IMR-90 (cell line): ENCODE measurements at regions not wholly inside any gene's neighbourhood (a gene's known extent, or its start where the extent isn't known, plus 50 kb on each side); places are given as distances from the start of the nearest gene placed in this dataset.
"Not testable (repeated sequence)": the region's sequence is repeated elsewhere in the genome, so short reads cannot be mapped to it uniquely, and the experiment has no call there.

ENCODE experiments used
- ATAC-seq: fragments of 200-7000 bp; cut with Tn5 transposase; 2 replicates; pipeline ENCODE4 v1.9.1; 2020; ENCODE audit warnings: low read depth, mild to moderate bottlenecking, moderate library complexity
- BruUV-seq: library from RNA; stranded (reverse); fragments of 400-500 nt; replicated peaks from 2 replicates; lab custom pipeline; 2021; lab: Mats Ljungman, UMichigan
- CTCF ChIA-PET: fragments of 300-600 bp; formaldehyde crosslinking; extraction: SDS; loops from one replicate; lab custom pipeline; 2021; ENCODE audit warnings: antibody characterized with exemption; lab: Yijun Ruan, JAX
- POLR2A ChIA-PET: fragments of 300-600 bp; sonication (Branson Sonifier 250); formaldehyde crosslinking; loops from one replicate; lab custom pipeline; 2022; ENCODE audit warnings: antibody characterized with exemption; ENCODE audit not compliant: unreplicated experiment; lab: Charles Lee
- DNase-seq: peaks from one replicate; pipeline ENCODE4 v3.0.0; 2013
- H2AFZ ChIP-seq: replicated peaks from 2 replicates; pipeline ENCODE3; 2013; ENCODE audit warnings: low read length, mild to moderate bottlenecking; ENCODE audit not compliant: poor library complexity
- H2AK5ac ChIP-seq: 2 replicates; pipeline ENCODE4 v1.6.1; 2013; ENCODE audit warnings: low read depth, low read length, inconsistent platforms
- H2AK9ac ChIP-seq: replicated peaks from 2 replicates; pipeline ENCODE3; 2013; ENCODE audit warnings: mild to moderate bottlenecking, low read depth, low read length, moderate library complexity; ENCODE audit not compliant: poor library complexity
- H2BK120ac ChIP-seq: 2 replicates; pipeline ENCODE4 v1.6.1; 2013; ENCODE audit warnings: low read depth, low read length, inconsistent platforms
- H2BK15ac ChIP-seq: 3 replicates; pipeline ENCODE4 v1.6.1; 2013; ENCODE audit warnings: low read depth, low read length, inconsistent platforms
- H2BK20ac ChIP-seq: 2 replicates; pipeline ENCODE4 v1.6.1; 2013; ENCODE audit warnings: low read depth, mild to moderate bottlenecking, inconsistent platforms, low read length, moderate library complexity
- H2BK5ac ChIP-seq: 2 replicates; pipeline ENCODE4 v1.6.1; 2013; ENCODE audit warnings: mild to moderate bottlenecking, low read depth, low read length, inconsistent platforms; ENCODE audit not compliant: poor library complexity, severe bottlenecking
- H3K14ac ChIP-seq: replicated peaks from 2 replicates; pipeline ENCODE4 v1.6.1; 2013; ENCODE audit warnings: low read depth, low read length, inconsistent platforms
- H3K18ac ChIP-seq: 2 replicates; pipeline ENCODE4 v1.6.1; 2013; ENCODE audit warnings: low read depth, low read length, control low read depth
- H3K23ac ChIP-seq: 2 replicates; pipeline ENCODE4 v1.6.1; 2013; ENCODE audit warnings: low read depth, low read length, inconsistent platforms
- H3K27ac ChIP-seq: 2 replicates; pipeline ENCODE4 v1.5.1; 2013; ENCODE audit warnings: mild to moderate bottlenecking, control low read depth, low read length; ENCODE audit not compliant: insufficient read depth
- H3K27me3 ChIP-seq: 2 replicates; pipeline ENCODE4 v1.6.1; 2013; ENCODE audit warnings: low read length; ENCODE audit not compliant: control insufficient read depth, insufficient read depth
- H3K36me3 ChIP-seq: 2 replicates; pipeline ENCODE4 v1.6.1; 2013; ENCODE audit warnings: low read length, mixed read lengths; ENCODE audit not compliant: control insufficient read depth, insufficient read depth
- H3K4ac ChIP-seq: 2 replicates; pipeline ENCODE4 v1.6.1; 2013; ENCODE audit warnings: low read depth, low read length, inconsistent platforms
- H3K4me1 ChIP-seq: 2 replicates; pipeline ENCODE4 v1.6.1; 2013; ENCODE audit warnings: low read length, mixed read lengths; ENCODE audit not compliant: control insufficient read depth, insufficient read depth
- H3K4me2 ChIP-seq: 2 replicates; pipeline ENCODE4 v1.6.1; 2013; ENCODE audit warnings: low read depth, mild to moderate bottlenecking, control low read depth, low read length, moderate library complexity
- H3K4me3 ChIP-seq: 2 replicates; pipeline ENCODE4 v1.5.1; 2013; ENCODE audit warnings: low read depth, mild to moderate bottlenecking, control low read depth, low read length, moderate library complexity; ENCODE audit not compliant: insufficient read depth
- H3K56ac ChIP-seq: 2 replicates; pipeline ENCODE4 v1.6.1; 2013; ENCODE audit warnings: low read length, inconsistent platforms; ENCODE audit not compliant: insufficient read depth; ENCODE audit errors: extremely low read depth
- H3K79me1 ChIP-seq, 2 experiments: 2 replicates each; pipeline ENCODE4 v1.6.1; 2013; ENCODE audit warnings: low read length in 2 of 2, inconsistent platforms in 1 of 2, low read depth in 1 of 2
- H3K9ac ChIP-seq: 2 replicates; pipeline ENCODE4 v1.6.1; 2013; ENCODE audit warnings: low read depth, low read length, control low read depth
- H3K9me1 ChIP-seq: 2 replicates; pipeline ENCODE4 v1.6.1; 2013; ENCODE audit warnings: low read length, inconsistent platforms; ENCODE audit not compliant: insufficient read depth
- H3K9me3 ChIP-seq: 2 replicates; pipeline ENCODE4 v1.6.1; 2013; ENCODE audit warnings: low read length; ENCODE audit not compliant: control insufficient read depth, insufficient read depth
- H4K20me1 ChIP-seq: 2 replicates; pipeline ENCODE4 v1.6.1; 2013; ENCODE audit warnings: low read length, inconsistent platforms; ENCODE audit not compliant: insufficient read depth
- H4K5ac ChIP-seq: 2 replicates; pipeline ENCODE4 v1.6.1; 2013; ENCODE audit warnings: mild to moderate bottlenecking, low read depth, low read length, control low read depth
- H4K8ac ChIP-seq, 2 experiments: 2 replicates each; pipeline ENCODE4 v1.6.1; 2013; ENCODE audit warnings: low read depth in 2 of 2, low read length in 2 of 2, control low read depth in 1 of 2, inconsistent platforms in 1 of 2
- H4K91ac ChIP-seq: 2 replicates; pipeline ENCODE4 v1.6.1; 2013; ENCODE audit warnings: low read depth, low read length, inconsistent platforms; ENCODE audit not compliant: insufficient read depth
- FOS ChIP-seq: fragments of 150-350 bp; IDR thresholded peaks from 2 replicates; pipeline ENCODE4 v1.6.1; 2016; ENCODE audit warnings: low read depth, low read length
- MAFK ChIP-seq: IDR thresholded peaks from 2 replicates; pipeline ENCODE4 v1.6.1; 2012; ENCODE audit warnings: low read depth, low read length, improper control_type of control experiment
- WGBS, 2 experiments: methylation state at CpG; one replicate each; pipeline versions ENCODE4 v1.1.5 to v1.1.7; 2013; ENCODE audit warnings: missing lambda C conversion rate in 2 of 2; ENCODE audit not compliant: insufficient read length in 1 of 2; ENCODE audit errors: extremely low coverage in 2 of 2; 5-methylcytosine and 5-hydroxymethylcytosine counted together
- dilution Hi-C: fragments of 300-500 bp; cut with HindIII; formaldehyde crosslinking; loops from one replicate; pipeline ENCODE4 v1.14.3; 2018; ENCODE audit warnings: low sequenced_read_pairs; ENCODE audit not compliant: unreplicated experiment
- in situ Hi-C: fragments of 300-500 bp; cut with MboI; formaldehyde crosslinking; loops from 3 replicates; pipeline ENCODE4 v1.14.3; 2019; ENCODE audit warnings: low sequenced_read_pairs, inconsistent platforms, mixed read lengths
- intact Hi-C: fragments of 100-400 bp; cut with micrococcal nuclease; formaldehyde crosslinking; loops from 2 replicates; pipeline ENCODE4 v1.10.0; 2022

DNA sequence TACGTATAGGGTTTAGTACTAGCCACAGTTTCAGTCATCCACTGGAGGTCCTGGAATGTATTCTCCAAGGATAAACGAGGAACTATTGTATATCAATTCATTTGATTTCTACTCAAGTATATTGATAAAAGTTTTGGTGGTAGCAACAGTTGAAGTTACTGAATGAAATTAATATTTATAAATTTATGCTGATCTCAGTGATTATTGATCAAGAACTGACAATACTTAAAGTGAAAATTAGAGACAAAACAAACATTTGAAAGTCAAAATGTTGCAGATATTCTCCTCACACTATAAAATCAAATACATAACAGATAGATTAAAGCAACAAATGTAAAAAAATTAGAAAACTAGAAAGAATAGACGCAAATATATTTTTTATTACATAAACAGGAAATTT is 150.9 kb upstream of the SLC35G4 start:
- H4K8ac ChIP-seq = no peak overlapping the region
- H3K9me3 ChIP-seq = no peaks in the 10 kb centered on the region
- H2BK5ac ChIP-seq = no peak overlapping the region
- no peak overlapping the region for H3K23ac ChIP-seq
- H3K4me3 ChIP-seq = no peak overlapping the region
- no peak overlapping the region for H4K5ac ChIP-seq
- ChIA-PET POLR2A (no interaction called here), CTCF (no interaction called here)
- H2BK120ac ChIP-seq = no peak overlapping the region
- in situ Hi-C loops (no loop called here), intact Hi-C loops (no loop called here), dilution Hi-C loops (no loop called here)
- no peak overlapping the region for H3K9ac ChIP-seq
- TF ChIP-seq MAFK = peak; percentile 25; the same call in 1 of the 2 replicates
- TF ChIP-seq FOS = no peak
- H4K20me1 ChIP-seq = no peaks in the 10 kb centered on the region
- H4K91ac ChIP-seq = no peak overlapping the region
- no peak overlapping the region for H2AK5ac ChIP-seq
- no peaks in the 10 kb centered on the region for H3K4me1 ChIP-seq
- ATAC-seq (no peak), DNase-seq (no peak)
- H3K9me1 ChIP-seq = no peaks in the 10 kb centered on the region
- no peak overlapping the region for H3K14ac ChIP-seq
- no peak overlapping the region for H3K18ac ChIP-seq
- no peak overlapping the region for H3K56ac ChIP-seq
- H3K4ac ChIP-seq = no peak overlapping the region
- no peaks in the 10 kb centered on the region for H3K36me3 ChIP-seq
- no peak overlapping the region for H2AK9ac ChIP-seq
- BruUV-seq = no TSS peak
- no peaks in the 10 kb centered on the region for H3K79me1 ChIP-seq
- H3K27ac ChIP-seq = no peak overlapping the region
- H3K4me2 ChIP-seq = no peak overlapping the region
- H2BK15ac ChIP-seq = no peak overlapping the region
- H2AFZ ChIP-seq = no peak overlapping the region
- H2BK20ac ChIP-seq = no peak overlapping the region
- WGBS, 2 experiments = no CpG with 5 or more reads among the region's 3 CpGs
- H3K27me3 ChIP-seq = no peaks in the 10 kb centered on the region

DNA sequence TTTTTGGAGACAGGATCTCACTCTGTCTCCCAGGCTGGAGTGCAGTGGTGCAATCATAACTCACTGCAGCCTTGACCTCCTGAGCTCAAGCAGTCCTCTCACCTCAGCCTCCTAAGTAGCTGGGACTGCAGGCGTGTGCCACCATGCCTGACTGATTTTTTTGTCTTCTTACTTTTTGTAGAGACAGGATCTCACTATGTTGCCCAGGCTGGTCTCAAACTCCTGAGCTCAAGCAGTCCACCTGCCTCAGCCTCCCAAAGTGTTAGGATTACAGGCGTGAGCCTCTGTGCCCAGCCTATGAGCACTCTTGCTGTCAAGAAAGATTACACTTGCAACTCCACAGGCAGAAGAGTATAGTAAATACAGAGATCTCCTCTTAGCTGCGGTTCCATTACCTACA is 151.5 kb upstream of the SLC35G4 start:
- H3K9ac ChIP-seq, H4K20me1 ChIP-seq, H2AFZ ChIP-seq, H3K9me3 ChIP-seq, H3K27ac ChIP-seq, in situ Hi-C loops, H2AK5ac ChIP-seq, H3K18ac ChIP-seq, DNase-seq, ATAC-seq, H3K27me3 ChIP-seq, H3K79me1 ChIP-seq, H4K5ac ChIP-seq, BruUV-seq, H3K14ac ChIP-seq, H2BK120ac ChIP-seq, H3K4me1 ChIP-seq, dilution Hi-C loops, H2BK20ac ChIP-seq, H2BK5ac ChIP-seq, H3K9me1 ChIP-seq, H3K56ac ChIP-seq, H4K8ac ChIP-seq, POLR2A ChIA-PET, H3K4me2 ChIP-seq, H3K36me3 ChIP-seq, H2AK9ac ChIP-seq, H3K4me3 ChIP-seq, H4K91ac ChIP-seq, H2BK15ac ChIP-seq, CTCF ChIA-PET, H3K23ac ChIP-seq, intact Hi-C loops, H3K4ac ChIP-seq: not testable (repeated sequence)
- WGBS, 2 experiments = 50% methylated on average over 1 of the region's 3 CpGs; no CpG with 5 or more reads in 1 of the 2 experiments
